ENCODE measurements at regions not wholly inside any gene's neighbourhood (a gene's known extent, or its start where the extent isn't known, plus 50 kb on each side); places are given as distances from the start of the nearest gene placed in this dataset.
"Not testable (repeated sequence)": the region's sequence is repeated elsewhere in the genome, so short reads cannot be mapped to it uniquely, and the experiment has no call there.

DNA sequence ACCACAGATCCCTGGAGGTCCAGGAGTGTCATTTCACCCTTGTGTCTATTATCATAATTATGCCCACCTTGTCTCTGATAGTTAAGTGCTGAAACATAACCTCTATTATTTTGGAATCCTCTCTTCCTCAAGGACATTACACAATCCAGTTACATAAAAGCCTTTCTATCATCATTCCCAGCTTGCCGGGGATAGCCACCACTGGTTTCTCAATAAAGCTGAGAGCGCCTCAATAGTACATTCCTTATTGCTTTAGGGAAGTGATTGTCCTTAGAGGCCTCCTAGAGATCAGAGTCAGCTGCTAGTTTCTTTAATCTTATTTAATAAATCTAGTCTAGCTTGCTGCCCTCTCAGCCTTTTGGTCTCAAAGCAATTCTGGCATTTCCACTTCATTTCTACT, 490.0 kb upstream of the ATXN8OS start:
- Histone ChIP-seq H3K4me2 (no peak overlapping the region), H3K4me1 (ENCODE audit: low read depth, poor library complexity, severe bottlenecking) (no peaks in the 10 kb centered on the region), H3K27me3 (ENCODE audit: insufficient read depth, low read depth) (no peaks in the 10 kb centered on the region), H3K4me3 (IDR thresholded peaks at IDR 0.05; ENCODE audit: insufficient read depth, low read depth, low read length) (no peak overlapping the region), H3K79me2 (ENCODE audit: insufficient read depth, low read depth) (no peaks in the 10 kb centered on the region), H3K9ac (no peak overlapping the region), H2AFZ (ENCODE audit: low read depth) (no peak overlapping the region), H3K27ac (no peak overlapping the region), H4K20me1 (ENCODE audit: insufficient read depth) (no peaks in the 10 kb centered on the region), H3K36me3 (ENCODE audit: insufficient read depth) (no peaks in the 10 kb centered on the region)
- TF ChIP-seq, protein P1, sequence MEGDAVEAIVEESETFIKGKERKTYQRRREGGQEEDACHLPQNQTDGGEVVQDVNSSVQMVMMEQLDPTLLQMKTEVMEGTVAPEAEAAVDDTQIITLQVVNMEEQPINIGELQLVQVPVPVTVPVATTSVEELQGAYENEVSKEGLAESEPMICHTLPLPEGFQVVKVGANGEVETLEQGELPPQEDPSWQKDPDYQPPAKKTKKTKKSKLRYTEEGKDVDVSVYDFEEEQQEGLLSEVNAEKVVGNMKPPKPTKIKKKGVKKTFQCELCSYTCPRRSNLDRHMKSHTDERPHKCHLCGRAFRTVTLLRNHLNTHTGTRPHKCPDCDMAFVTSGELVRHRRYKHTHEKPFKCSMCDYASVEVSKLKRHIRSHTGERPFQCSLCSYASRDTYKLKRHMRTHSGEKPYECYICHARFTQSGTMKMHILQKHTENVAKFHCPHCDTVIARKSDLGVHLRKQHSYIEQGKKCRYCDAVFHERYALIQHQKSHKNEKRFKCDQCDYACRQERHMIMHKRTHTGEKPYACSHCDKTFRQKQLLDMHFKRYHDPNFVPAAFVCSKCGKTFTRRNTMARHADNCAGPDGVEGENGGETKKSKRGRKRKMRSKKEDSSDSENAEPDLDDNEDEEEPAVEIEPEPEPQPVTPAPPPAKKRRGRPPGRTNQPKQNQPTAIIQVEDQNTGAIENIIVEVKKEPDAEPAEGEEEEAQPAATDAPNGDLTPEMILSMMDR (conservative IDR thresholded peaks at IDR 0.05; ENCODE audit: low read depth, low read length), result no peak

- Histone ChIP-seq H3K27me3 (ENCODE audit: insufficient read depth, low read depth) (no peaks in the 10 kb centered on the region), H3K79me2 (ENCODE audit: insufficient read depth, low read depth) (no peaks in the 10 kb centered on the region), H2AFZ (ENCODE audit: low read depth) (no peak overlapping the region), H3K4me2 (no peak overlapping the region), H3K4me3 (IDR thresholded peaks at IDR 0.05; ENCODE audit: insufficient read depth, low read depth, low read length) (no peak overlapping the region), H3K9ac (no peak overlapping the region), H3K27ac (no peak overlapping the region), H3K4me1 (ENCODE audit: low read depth, poor library complexity, severe bottlenecking) (no peaks in the 10 kb centered on the region), H3K36me3 (ENCODE audit: insufficient read depth) (no peaks in the 10 kb centered on the region), H4K20me1 (ENCODE audit: insufficient read depth) (no peaks in the 10 kb centered on the region)
- TF ChIP-seq, protein P1 (conservative IDR thresholded peaks at IDR 0.05; ENCODE audit: low read depth, low read length), result no peak
These were observed 491.2 kb upstream of the ATXN8OS start for GRCh38 chr13:69616396-69616795.

- H3K27me3 ChIP-seq (ENCODE audit: insufficient read depth, low read depth); H3K4me1 ChIP-seq (ENCODE audit: low read depth, poor library complexity, severe bottlenecking); H3K27ac ChIP-seq; H3K4me2 ChIP-seq; H3K79me2 ChIP-seq (ENCODE audit: insufficient read depth, low read depth); H3K4me3 ChIP-seq (IDR thresholded peaks at IDR 0.05; ENCODE audit: insufficient read depth, low read depth, low read length); H4K20me1 ChIP-seq (ENCODE audit: insufficient read depth); H2AFZ ChIP-seq (ENCODE audit: low read depth); H3K36me3 ChIP-seq (ENCODE audit: insufficient read depth); H3K9ac ChIP-seq: not testable (repeated sequence)
These were observed 492.6 kb upstream of the ATXN8OS start for GRCh38 chr13:69615055-69615454.

- Histone ChIP-seq H3K36me3 (ENCODE audit: insufficient read depth) (no peaks in the 10 kb centered on the region), H3K27me3 (ENCODE audit: insufficient read depth, low read depth) (no peaks in the 10 kb centered on the region), H3K4me3 (IDR thresholded peaks at IDR 0.05; ENCODE audit: insufficient read depth, low read depth, low read length) (no peak overlapping the region)
These were observed 502.9 kb upstream of the ATXN8OS start for GRCh38 chr13:69604698-69605097.

DNA sequence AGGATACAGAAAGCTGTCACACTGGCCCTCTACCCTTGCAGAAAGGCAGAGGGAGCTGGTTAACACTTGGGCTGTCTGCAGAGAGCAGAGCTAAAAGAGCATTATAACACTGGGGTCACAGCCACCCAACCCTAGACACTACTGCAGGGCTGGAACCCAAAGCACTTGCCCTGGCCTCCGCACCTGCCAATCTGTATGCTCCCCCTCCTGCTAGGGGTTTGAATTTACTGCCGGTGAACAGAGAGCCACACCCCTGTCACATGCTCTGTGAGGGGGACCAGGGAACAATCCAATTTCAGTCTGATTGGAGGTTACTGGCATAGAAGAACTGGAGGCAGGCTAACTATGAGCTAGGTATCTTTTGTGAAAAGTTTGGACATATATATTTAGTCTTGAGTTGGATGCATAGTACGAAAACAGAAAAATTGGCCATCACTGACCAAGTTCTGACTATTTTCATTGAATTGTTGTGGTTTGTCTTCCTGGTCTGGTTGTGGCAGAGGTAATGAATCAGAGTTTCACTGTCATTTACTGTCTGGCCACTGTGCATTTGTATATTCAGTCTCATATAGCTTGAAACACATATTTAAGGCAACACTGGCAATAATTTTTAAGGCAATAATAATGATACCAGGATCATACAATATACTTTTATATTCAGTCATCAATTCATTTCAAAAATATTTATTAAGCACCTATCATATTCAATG, 504.3 kb upstream of the ATXN8OS start:
- no peak overlapping the region for H3K27ac ChIP-seq
- no peaks in the 10 kb centered on the region for H3K4me1 ChIP-seq (ENCODE audit: low read depth, poor library complexity, severe bottlenecking)
- no peaks in the 10 kb centered on the region for H3K36me3 ChIP-seq (ENCODE audit: insufficient read depth)
- no peak overlapping the region for H3K9ac ChIP-seq
- no peaks in the 10 kb centered on the region for H3K79me2 ChIP-seq (ENCODE audit: insufficient read depth, low read depth)
- TF ChIP-seq, protein P1 (conservative IDR thresholded peaks at IDR 0.05; ENCODE audit: low read depth, low read length), result no peak
- H3K27me3 ChIP-seq (ENCODE audit: insufficient read depth, low read depth), result no peaks in the 10 kb centered on the region
- no peak overlapping the region for H3K4me2 ChIP-seq
- no peak overlapping the region for H3K4me3 ChIP-seq (IDR thresholded peaks at IDR 0.05; ENCODE audit: insufficient read depth, low read depth, low read length)
- no peaks in the 10 kb centered on the region for H4K20me1 ChIP-seq (ENCODE audit: insufficient read depth)
- no peak overlapping the region for H2AFZ ChIP-seq (ENCODE audit: low read depth)

More at GRCh38 chr13:69604698-69605097, 502.9 kb upstream of the ATXN8OS start:
- no peak overlapping the region for H3K9ac ChIP-seq
- H3K27ac ChIP-seq, result no peak overlapping the region
- TF ChIP-seq, protein P1 (conservative IDR thresholded peaks at IDR 0.05; ENCODE audit: low read depth, low read length), result no peak
- no peaks in the 10 kb centered on the region for H4K20me1 ChIP-seq (ENCODE audit: insufficient read depth)
- H2AFZ ChIP-seq (ENCODE audit: low read depth), result no peak overlapping the region
- H3K79me2 ChIP-seq (ENCODE audit: insufficient read depth, low read depth), result no peaks in the 10 kb centered on the region
- no peaks in the 10 kb centered on the region for H3K4me1 ChIP-seq (ENCODE audit: low read depth, poor library complexity, severe bottlenecking)
- H3K4me2 ChIP-seq, result no peak overlapping the region
